Natural killer cell (primary cell): ENCODE measurements at regions not wholly inside any gene's neighbourhood (a gene's known extent, or its start where the extent isn't known, plus 50 kb on each side); places are given as distances from the start of the nearest gene placed in this dataset.

Source experiments
- ATAC-seq, 3 donors: fragments of 150-1000 bp in 2 of 3; fragments of 200-7000 bp in 1 of 3; cut with Tn5 transposase; 1 replicate in 1 of 3; 2 replicates in 2 of 3; pipeline ENCODE4 v1.10.0; 2021; ENCODE audit warnings: mild to moderate bottlenecking in 2 of 3, moderate library complexity in 2 of 3
- DNase-seq, 2 donors: peaks; one replicate each; pipeline versions ENCODE4 v3.0.0 to v3.0.0-alpha.2; 2013 to 2021; ENCODE audit warnings: mixed read lengths in 1 of 2
- H3K27ac ChIP-seq: one replicate; pipeline ENCODE4 v1.5.1; 2013; ENCODE audit warnings: mild to moderate bottlenecking, low read length
- H3K27me3 ChIP-seq: one replicate; pipeline ENCODE4 v1.6.1; 2013; ENCODE audit warnings: low read length; ENCODE audit not compliant: control insufficient read depth, insufficient read depth
- H3K36me3 ChIP-seq: one replicate; pipeline ENCODE4 v1.6.1; 2013; ENCODE audit warnings: low read length; ENCODE audit not compliant: control insufficient read depth, insufficient read depth
- H3K4me1 ChIP-seq: one replicate; pipeline ENCODE4 v1.6.1; 2013; ENCODE audit warnings: low read length; ENCODE audit not compliant: control insufficient read depth, insufficient read depth
- H3K4me3 ChIP-seq: one replicate; pipeline ENCODE4 v1.5.1; 2013; ENCODE audit warnings: low read length
- H3K9me3 ChIP-seq: one replicate; pipeline ENCODE4 v1.6.1; 2013; ENCODE audit warnings: low read length; ENCODE audit not compliant: control insufficient read depth, insufficient read depth
- H3K27ac Mint-ChIP-seq, 2 donors: one replicate each; pipeline ENCODE4 v1.8.0; 2022; ENCODE audit warnings: mild to moderate bottlenecking in 2 of 2, mixed read lengths in 2 of 2, moderate library complexity in 1 of 2
- H3K27me3 Mint-ChIP-seq, 2 donors: one replicate each; pipeline ENCODE4 v1.8.0; 2022; ENCODE audit warnings: low read depth in 2 of 2, mixed read lengths in 2 of 2
- H3K36me3 Mint-ChIP-seq: one replicate; pipeline ENCODE4 v1.8.0; 2022; ENCODE audit warnings: mixed read lengths
- H3K4me1 Mint-ChIP-seq, 2 donors: one replicate each; pipeline ENCODE4 v1.8.0; 2022; ENCODE audit warnings: mixed read lengths in 2 of 2
- H3K4me3 Mint-ChIP-seq: one replicate; pipeline ENCODE4 v1.8.0; 2022; ENCODE audit warnings: mild to moderate bottlenecking, moderate library complexity, mixed read lengths
- H3K9me3 Mint-ChIP-seq, 2 donors: one replicate each; pipeline ENCODE4 v1.8.0; 2022; ENCODE audit warnings: mixed read lengths in 2 of 2
- WGBS: methylation state at CpG from one replicate; pipeline ENCODE4 v1.1.7; 2013; ENCODE audit warnings: missing lambda C conversion rate; ENCODE audit not compliant: insufficient coverage; 5-methylcytosine and 5-hydroxymethylcytosine counted together
- intact Hi-C: fragments of 100-400 bp; cut with micrococcal nuclease; formaldehyde crosslinking; loops from one replicate; pipeline ENCODE4 v1.14.2; 2022
- TF ChIP-seq, protein P1 (sequence below): fragments of 200-600 bp; IDR thresholded peaks from one replicate; pipeline ENCODE4 v1.8.0; 2022; ENCODE audit warnings: antibody characterized with exemption

DNA sequence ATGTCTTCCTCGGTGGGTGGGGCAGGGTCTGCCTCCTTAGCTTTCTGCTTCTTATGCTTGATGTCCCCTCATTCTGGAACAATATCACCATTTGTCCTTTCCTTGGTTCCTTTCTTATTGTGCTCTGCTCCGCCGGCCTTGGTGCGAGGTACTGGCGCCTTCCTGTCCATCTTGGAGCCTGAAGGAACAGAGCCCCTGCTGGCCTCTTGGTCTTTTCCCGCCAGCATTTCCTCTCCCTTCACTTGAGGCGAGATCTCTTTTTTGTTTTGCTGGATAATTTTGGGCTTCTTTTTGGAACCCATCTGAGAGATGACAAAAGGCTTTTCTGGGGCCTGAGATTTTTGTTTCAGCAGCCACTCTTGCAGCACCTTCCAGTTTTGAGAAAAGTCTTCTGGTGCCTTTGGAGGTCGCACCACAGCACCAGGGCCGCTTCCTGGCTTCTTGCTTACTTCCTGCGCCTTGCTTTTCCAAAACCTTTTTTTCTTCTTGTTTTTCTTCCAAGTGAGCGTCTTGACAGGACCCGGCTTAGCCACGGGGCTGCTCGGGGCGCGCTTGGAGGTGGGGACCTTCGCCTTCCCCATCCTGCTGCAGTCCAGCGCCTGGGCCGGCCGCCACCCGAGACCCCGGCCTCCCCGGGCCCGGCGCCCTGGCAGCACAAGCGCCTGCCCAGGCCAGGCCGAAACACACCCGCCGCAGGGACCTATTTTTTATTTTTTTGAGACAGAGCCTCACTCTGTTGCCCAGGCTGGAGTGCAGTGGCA, 127.1 kb downstream of the KLF13 start:
- intact Hi-C loops, result no loop called here
- H3K27me3 ChIP-seq, result no peaks in the 10 kb centered on the region
- H3K27ac Mint-ChIP-seq, result no peak overlapping the region
- peaks cover under 1% of the 10 kb centered on the region for H3K4me1 ChIP-seq
- ATAC-seq (no peak), DNase-seq (no peak)
- TF ChIP-seq, protein P1, sequence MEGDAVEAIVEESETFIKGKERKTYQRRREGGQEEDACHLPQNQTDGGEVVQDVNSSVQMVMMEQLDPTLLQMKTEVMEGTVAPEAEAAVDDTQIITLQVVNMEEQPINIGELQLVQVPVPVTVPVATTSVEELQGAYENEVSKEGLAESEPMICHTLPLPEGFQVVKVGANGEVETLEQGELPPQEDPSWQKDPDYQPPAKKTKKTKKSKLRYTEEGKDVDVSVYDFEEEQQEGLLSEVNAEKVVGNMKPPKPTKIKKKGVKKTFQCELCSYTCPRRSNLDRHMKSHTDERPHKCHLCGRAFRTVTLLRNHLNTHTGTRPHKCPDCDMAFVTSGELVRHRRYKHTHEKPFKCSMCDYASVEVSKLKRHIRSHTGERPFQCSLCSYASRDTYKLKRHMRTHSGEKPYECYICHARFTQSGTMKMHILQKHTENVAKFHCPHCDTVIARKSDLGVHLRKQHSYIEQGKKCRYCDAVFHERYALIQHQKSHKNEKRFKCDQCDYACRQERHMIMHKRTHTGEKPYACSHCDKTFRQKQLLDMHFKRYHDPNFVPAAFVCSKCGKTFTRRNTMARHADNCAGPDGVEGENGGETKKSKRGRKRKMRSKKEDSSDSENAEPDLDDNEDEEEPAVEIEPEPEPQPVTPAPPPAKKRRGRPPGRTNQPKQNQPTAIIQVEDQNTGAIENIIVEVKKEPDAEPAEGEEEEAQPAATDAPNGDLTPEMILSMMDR, result no peak
- H3K36me3 ChIP-seq, result no peaks in the 10 kb centered on the region
- H3K36me3 Mint-ChIP-seq, result peaks cover 9% of the 10 kb centered on the region
- no peak overlapping the region for H3K27ac ChIP-seq
- H3K9me3 Mint-ChIP-seq, result peaks cover 5% of the 10 kb centered on the region in 2 donors
- no peaks in the 10 kb centered on the region for H3K27me3 Mint-ChIP-seq
- 98% methylated on average over 29 of the region's 29 CpGs for WGBS
- no peaks in the 10 kb centered on the region for H3K9me3 ChIP-seq
- no peak overlapping the region for H3K4me3 Mint-ChIP-seq
- H3K4me3 ChIP-seq, result no peak overlapping the region
- peaks cover 18 to 20% of the 10 kb centered on the region in 2 donors for H3K4me1 Mint-ChIP-seq

DNA sequence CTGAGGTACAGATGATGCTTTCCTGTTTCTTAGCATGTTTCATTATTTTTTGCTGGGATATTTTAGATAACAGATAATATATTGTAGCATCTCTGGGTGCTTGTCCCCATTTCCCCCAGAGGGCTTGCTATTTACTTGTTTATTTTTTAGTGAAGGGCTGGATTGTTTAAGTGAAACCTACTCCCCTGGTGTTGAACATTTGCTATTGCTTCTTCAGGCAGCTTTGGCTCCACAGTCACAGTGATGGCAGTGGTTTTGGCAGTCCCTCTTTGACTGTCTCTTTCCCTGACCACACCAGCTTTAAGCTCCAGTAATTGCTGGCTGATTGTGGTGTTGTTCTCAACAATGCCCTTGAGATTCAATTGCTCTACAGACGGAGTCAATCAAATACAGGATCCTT, 128.9 kb downstream of the KLF13 start:
- Mint-ChIP-seq H3K36me3 (peaks cover 9% of the 10 kb centered on the region), H3K27ac (peak overlapping the region in 1 of 2 donors; percentile 50), H3K4me1 (peaks cover 16 to 17% of the 10 kb centered on the region in 2 donors), H3K27me3 (no peaks in the 10 kb centered on the region), H3K9me3 (peaks cover 5% of the 10 kb centered on the region in 2 donors), H3K4me3 (no peak overlapping the region)
- TF ChIP-seq, protein P1, result peak; percentile 38
- 80% methylated on average over 1 of the region's 1 CpG for WGBS
- ATAC-seq (peak in 2 of 3 donors; percentile 73 to 80), DNase-seq (peak in 1 of 2 donors; percentile 36)
- Histone ChIP-seq H3K4me1 (peaks cover 5% of the 10 kb centered on the region), H3K9me3 (no peaks in the 10 kb centered on the region), H3K36me3 (no peaks in the 10 kb centered on the region), H3K4me3 (no peak overlapping the region), H3K27ac (no peak overlapping the region), H3K27me3 (no peaks in the 10 kb centered on the region)
- intact Hi-C loops, result no loop called here

DNA sequence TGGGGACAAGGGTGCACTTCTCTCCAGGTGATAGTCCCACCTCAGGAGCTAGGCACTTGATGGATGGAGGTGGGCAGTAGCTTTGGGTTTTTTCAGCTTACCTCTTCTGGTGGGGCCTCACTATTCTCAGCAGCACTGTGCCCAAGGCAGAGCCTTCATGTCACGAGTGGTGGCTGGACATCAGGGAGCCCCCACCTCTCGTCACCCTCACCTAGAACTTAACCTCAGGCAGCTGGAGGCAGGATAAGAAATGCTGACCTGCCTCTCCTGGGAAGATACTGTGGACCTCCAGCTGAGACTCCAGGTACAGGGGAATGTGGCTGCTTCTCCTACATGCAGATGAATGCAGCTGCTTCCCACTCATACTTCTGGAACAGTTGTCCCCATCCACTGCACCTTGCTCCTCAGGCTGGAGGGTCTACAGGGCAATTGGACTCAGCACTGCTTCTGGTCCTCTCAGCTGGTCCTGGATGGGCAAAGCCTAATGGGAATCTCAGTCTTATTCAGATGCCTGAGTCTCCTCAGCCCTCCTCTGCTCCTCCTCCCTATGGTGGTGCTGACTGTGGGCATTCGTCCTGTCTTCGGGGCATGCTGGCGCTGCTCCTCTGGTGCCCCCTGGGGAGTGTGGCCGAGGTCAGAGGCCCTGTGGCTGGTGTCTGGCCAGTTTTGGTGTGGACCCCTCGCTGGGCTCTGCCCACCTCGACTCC, 129.9 kb downstream of the KLF13 start:
- Histone ChIP-seq H3K36me3 (no peaks in the 10 kb centered on the region), H3K27ac (no peak overlapping the region), H3K9me3 (no peaks in the 10 kb centered on the region), H3K27me3 (no peaks in the 10 kb centered on the region), H3K4me1 (peaks cover 5% of the 10 kb centered on the region), H3K4me3 (no peak overlapping the region)
- H3K4me1 Mint-ChIP-seq, result peaks cover 16 to 17% of the 10 kb centered on the region in 2 donors
- WGBS, result 94% methylated on average over 8 of the region's 8 CpGs
- TF ChIP-seq, protein P1, result no peak
- DNase-seq (no peak), ATAC-seq (no peak)
- no peak overlapping the region for H3K4me3 Mint-ChIP-seq
- peaks cover 9% of the 10 kb centered on the region for H3K36me3 Mint-ChIP-seq
- no peak overlapping the region for H3K27ac Mint-ChIP-seq
- peaks cover 5% of the 10 kb centered on the region in 2 donors for H3K9me3 Mint-ChIP-seq
- intact Hi-C loops, result no loop called here
- no peaks in the 10 kb centered on the region for H3K27me3 Mint-ChIP-seq
